NB4 (cell line): ENCODE measurements at regions not wholly inside any gene's neighbourhood (a gene's known extent, or its start where the extent isn't known, plus 50 kb on each side); places are given as distances from the start of the nearest gene placed in this dataset.

Experiments
- DNase-seq: peaks from one replicate; pipeline ENCODE4 v3.0.0; 2010; ENCODE audit warnings: low read depth
- H3K4me3 ChIP-seq: one replicate; pipeline ENCODE4 v1.5.1; 2011; ENCODE audit warnings: mild to moderate bottlenecking, low read depth, low read length, moderate library complexity
- MYC ChIP-seq: IDR thresholded peaks from 2 replicates; pipeline ENCODE4 v1.6.1; 2011; ENCODE audit warnings: low read depth, low read length
- POLR2A ChIP-seq: IDR thresholded peaks from 2 replicates; pipeline ENCODE4 v1.6.1; 2011; ENCODE audit warnings: mild to moderate bottlenecking; ENCODE audit not compliant: insufficient read length; ENCODE audit errors: extremely low read depth
- TF ChIP-seq, protein P1 (sequence below): IDR thresholded peaks from one replicate; pipeline ENCODE4 v1.5.1; 2012; ENCODE audit warnings: low read depth, low read length
- TF ChIP-seq, protein P2 (sequence below): IDR thresholded peaks from 2 replicates; pipeline ENCODE4 v1.6.1; 2011; ENCODE audit warnings: low read depth, low read length

DNA sequence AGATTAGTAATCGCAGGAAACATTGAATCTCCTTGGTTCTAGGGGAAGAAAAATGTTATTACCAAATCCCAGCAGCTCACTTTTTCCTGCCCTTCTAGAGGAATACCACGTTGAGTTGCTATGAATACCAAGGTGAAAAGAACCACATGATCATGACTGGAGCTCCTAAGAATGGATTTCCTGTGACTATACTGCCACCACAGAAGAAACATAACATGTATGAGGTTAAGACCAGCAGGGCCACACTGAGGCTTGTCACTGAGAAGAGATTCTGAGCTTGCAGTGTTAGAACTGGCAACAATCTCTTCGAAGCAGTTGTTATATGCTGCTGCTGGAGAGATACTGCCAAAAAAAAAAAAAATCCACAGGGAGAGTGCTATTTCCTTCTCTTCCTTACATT lies 1235.3 kb downstream of the FSTL5 start:
- no peak overlapping the region for H3K4me3 ChIP-seq
- no peak for TF ChIP-seq MYC
- TF ChIP-seq, protein P1, sequence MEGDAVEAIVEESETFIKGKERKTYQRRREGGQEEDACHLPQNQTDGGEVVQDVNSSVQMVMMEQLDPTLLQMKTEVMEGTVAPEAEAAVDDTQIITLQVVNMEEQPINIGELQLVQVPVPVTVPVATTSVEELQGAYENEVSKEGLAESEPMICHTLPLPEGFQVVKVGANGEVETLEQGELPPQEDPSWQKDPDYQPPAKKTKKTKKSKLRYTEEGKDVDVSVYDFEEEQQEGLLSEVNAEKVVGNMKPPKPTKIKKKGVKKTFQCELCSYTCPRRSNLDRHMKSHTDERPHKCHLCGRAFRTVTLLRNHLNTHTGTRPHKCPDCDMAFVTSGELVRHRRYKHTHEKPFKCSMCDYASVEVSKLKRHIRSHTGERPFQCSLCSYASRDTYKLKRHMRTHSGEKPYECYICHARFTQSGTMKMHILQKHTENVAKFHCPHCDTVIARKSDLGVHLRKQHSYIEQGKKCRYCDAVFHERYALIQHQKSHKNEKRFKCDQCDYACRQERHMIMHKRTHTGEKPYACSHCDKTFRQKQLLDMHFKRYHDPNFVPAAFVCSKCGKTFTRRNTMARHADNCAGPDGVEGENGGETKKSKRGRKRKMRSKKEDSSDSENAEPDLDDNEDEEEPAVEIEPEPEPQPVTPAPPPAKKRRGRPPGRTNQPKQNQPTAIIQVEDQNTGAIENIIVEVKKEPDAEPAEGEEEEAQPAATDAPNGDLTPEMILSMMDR = no peak
- no peak for TF ChIP-seq POLR2A
- TF ChIP-seq, protein P2, sequence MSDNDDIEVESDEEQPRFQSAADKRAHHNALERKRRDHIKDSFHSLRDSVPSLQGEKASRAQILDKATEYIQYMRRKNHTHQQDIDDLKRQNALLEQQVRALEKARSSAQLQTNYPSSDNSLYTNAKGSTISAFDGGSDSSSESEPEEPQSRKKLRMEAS = no peak
- DNase-seq = no peak

DNA sequence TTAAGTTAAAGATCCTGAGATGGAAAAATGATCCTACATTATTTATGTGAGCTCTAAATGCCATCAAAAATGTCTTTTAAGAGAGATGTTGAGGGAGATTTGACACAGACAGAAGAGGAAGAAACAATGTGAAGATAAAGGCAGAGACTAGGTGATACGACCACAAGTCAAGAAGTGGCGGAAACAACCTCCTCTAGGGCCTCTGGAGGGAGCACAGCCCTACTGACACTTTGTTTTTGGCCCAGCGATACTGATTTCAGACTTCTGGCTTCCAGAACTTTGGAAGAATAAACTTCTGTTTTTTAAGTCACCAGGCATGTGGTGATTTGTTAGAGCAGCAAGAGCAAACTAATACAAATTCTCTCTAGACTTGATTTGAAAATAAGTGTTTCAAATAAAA lies 1216.1 kb downstream of the FSTL5 start:
- no peak for TF ChIP-seq MYC
- TF ChIP-seq, protein P2 = no peak
- TF ChIP-seq, protein P1 = no peak
- no peak for TF ChIP-seq POLR2A
- no peak for DNase-seq
- no peak overlapping the region for H3K4me3 ChIP-seq

DNA sequence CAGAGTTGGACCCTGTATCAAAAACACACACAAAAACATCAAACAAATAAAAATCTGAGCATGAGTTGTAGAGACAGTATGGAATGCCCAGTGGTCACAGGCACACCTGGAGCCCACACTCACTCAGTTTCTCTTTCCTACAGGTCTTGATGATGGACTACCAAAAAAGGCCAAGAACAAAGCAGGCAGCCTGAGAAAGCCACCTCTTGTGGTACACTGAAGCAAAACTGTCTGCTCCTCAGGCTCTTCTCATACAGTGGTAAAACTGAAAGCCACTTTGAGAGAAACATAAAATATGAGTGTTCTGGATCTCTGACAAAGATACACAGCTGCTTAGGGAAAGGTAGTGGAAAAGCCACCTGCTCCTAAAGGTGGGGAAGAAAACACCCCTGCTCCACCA lies 1206.9 kb downstream of the FSTL5 start:
- no peak overlapping the region for H3K4me3 ChIP-seq

DNA sequence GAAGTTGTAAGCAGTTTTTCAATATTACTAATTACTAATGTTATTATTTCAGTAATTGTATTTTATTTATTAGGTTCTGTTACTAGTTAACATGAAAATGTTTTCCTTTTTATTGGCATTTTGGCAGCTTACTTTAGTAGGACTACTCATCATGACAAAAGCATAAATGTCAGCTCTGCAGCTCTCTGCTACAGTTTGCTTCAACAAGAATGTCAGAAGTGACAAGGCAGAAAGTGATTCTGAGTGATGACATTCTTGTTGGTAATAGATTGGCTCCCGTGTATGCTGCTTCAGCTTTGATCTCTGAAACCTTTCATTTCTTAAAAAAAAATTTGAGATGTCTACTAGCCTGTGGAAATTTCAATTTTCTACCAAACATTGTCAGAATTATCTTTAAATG lies 1193.9 kb downstream of the FSTL5 start:
- TF ChIP-seq, protein P2 = no peak
- TF ChIP-seq, protein P1 = no peak
- TF ChIP-seq MYC (no peak), POLR2A (no peak)

More for the DNA sequence above, 1206.9 kb downstream of the FSTL5 start:
- DNase-seq = no peak
- TF ChIP-seq MYC (no peak), POLR2A (no peak)
- TF ChIP-seq, protein P2 = no peak
- TF ChIP-seq, protein P1 = no peak

DNA sequence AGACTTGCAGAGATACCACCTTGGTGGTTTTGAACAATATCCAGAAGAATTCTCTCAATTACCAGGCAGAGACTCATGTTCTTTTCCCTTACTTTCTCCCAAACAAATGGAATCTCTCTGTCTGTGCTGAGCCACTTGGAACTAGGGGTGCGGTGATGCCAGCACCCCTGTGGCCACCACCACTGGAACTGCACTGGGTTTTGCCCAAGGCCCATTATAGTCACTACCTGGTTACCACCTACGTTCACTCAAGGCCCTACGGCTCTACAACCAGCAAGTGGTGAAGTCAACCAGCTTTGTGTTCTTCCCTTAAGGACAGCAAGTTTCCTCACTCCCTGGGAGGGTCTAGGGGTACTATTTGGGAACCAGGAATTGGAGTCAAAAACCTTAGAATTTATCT lies 1183.7 kb downstream of the FSTL5 start:
- no peak for DNase-seq
- TF ChIP-seq, protein P2 = no peak

More for the DNA sequence above, 1193.9 kb downstream of the FSTL5 start:
- no peak overlapping the region for H3K4me3 ChIP-seq
- no peak for DNase-seq

DNA sequence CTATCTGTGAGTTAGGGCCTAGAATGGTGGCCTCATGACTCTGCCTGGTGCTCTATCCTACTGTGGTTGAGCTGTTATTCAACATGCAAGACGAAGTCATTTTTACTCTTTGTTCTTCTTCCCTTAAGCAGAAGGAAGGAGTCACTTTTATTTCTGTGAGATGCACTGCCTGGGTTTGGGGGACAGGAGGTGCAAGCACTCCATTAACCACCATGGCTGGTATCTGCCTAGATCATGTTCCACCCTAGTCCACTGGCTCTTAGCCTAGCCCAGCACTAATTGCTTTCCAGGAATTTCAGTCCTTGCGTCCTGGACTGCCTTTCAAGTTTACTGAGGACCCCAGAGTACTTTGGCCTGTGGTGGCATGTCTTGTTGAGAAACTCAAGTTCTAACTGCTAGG lies 1182.7 kb downstream of the FSTL5 start:
- no peak for DNase-seq
- no peak overlapping the region for H3K4me3 ChIP-seq
- no peak for TF ChIP-seq MYC
- TF ChIP-seq POLR2A = no peak
- TF ChIP-seq, protein P1 = no peak
- TF ChIP-seq, protein P2 = no peak

More for the DNA sequence above, 1183.7 kb downstream of the FSTL5 start:
- H3K4me3 ChIP-seq = no peak overlapping the region
